Caco-2 (cell line): ENCODE measurements at regions not wholly inside any gene's neighbourhood (a gene's known extent, or its start where the extent isn't known, plus 50 kb on each side); places are given as distances from the start of the nearest gene placed in this dataset.

Experiments used
- BruUV-seq: library from RNA; stranded (reverse); fragments of 400-500 nt; replicated peaks from 2 replicates; lab custom pipeline; 2021; lab: Mats Ljungman, UMichigan
- CTCF ChIA-PET: fragments of 300-600 bp; sonication (Branson Sonifier 250); formaldehyde crosslinking; loops from one replicate; lab custom pipeline; 2022; ENCODE audit warnings: antibody characterized with exemption; lab: Charles Lee
- POLR2A ChIA-PET: fragments of 300-600 bp; sonication (Branson Sonifier 250); formaldehyde crosslinking; loops from one replicate; lab custom pipeline; 2022; ENCODE audit warnings: antibody characterized with exemption; lab: Charles Lee
- DNase-seq, 2 experiments: peaks; one replicate each; pipeline versions ENCODE4 v3.0.0 to v3.0.0-alpha.2; 2020 to 2022
- H3K27me3 ChIP-seq: replicated peaks from 2 replicates; pipeline ENCODE4 v1.6.0; 2011; ENCODE audit warnings: low read length; ENCODE audit not compliant: control insufficient read depth, insufficient read depth
- H3K36me3 ChIP-seq: 2 replicates; pipeline ENCODE4 v1.5.1; 2011; ENCODE audit warnings: low read length; ENCODE audit not compliant: control insufficient read depth, insufficient read depth
- H3K4me1 ChIP-seq: fragments of 250-450 bp; sonication (Bioruptor Pico); 2 replicates; pipeline ENCODE4 v1.5.1; 2020; ENCODE audit warnings: mild to moderate bottlenecking
- H3K4me3 ChIP-seq: 2 replicates; pipeline ENCODE4 v1.5.1; 2011; ENCODE audit warnings: low read depth, mild to moderate bottlenecking, control low read depth, low read length
- H3K9me3 ChIP-seq: fragments of 250-450 bp; sonication (Bioruptor Pico); 2 replicates; pipeline ENCODE4 v1.5.1; 2020; ENCODE audit warnings: mild to moderate bottlenecking, moderate library complexity
- H3K27ac Mint-ChIP-seq: one replicate; pipeline ENCODE4 v1.8.0; 2022; ENCODE audit warnings: mixed read lengths; ENCODE audit not compliant: unreplicated experiment
- H3K27me3 Mint-ChIP-seq: one replicate; pipeline ENCODE4 v1.8.0; 2022; ENCODE audit warnings: mixed read lengths; ENCODE audit not compliant: insufficient read depth, unreplicated experiment
- H3K36me3 Mint-ChIP-seq: one replicate; pipeline ENCODE4 v1.8.0; 2022; ENCODE audit warnings: mild to moderate bottlenecking, mixed read lengths; ENCODE audit not compliant: insufficient read depth, unreplicated experiment
- H3K4me1 Mint-ChIP-seq: one replicate; pipeline ENCODE4 v1.8.0; 2022; ENCODE audit warnings: low read depth, mixed read lengths; ENCODE audit not compliant: unreplicated experiment
- H3K4me3 Mint-ChIP-seq: one replicate; pipeline ENCODE4 v1.8.0; 2022; ENCODE audit warnings: mild to moderate bottlenecking, moderate library complexity, mixed read lengths; ENCODE audit not compliant: unreplicated experiment
- H3K9me3 Mint-ChIP-seq: one replicate; pipeline ENCODE4 v1.8.0; 2022; ENCODE audit warnings: mixed read lengths; ENCODE audit not compliant: unreplicated experiment
- CTCF ChIP-seq, 2 experiments: fragments of 200-600 bp in 1 of 2; IDR thresholded peaks; 1 replicate in 1 of 2; 2 replicates in 1 of 2; pipeline versions ENCODE4 v1.5.1 to v1.8.0; 2011 to 2022; ENCODE audit warnings: antibody characterized with exemption in 1 of 2, control low read depth in 1 of 2, inconsistent platforms in 1 of 2, low read depth in 1 of 2, low read length in 1 of 2, mild to moderate bottlenecking in 1 of 2, moderate library complexity in 1 of 2; ENCODE audit not compliant: insufficient read depth in 1 of 2, severe bottlenecking in 1 of 2, unreplicated experiment in 1 of 2
- intact Hi-C: fragments of 100-400 bp; cut with micrococcal nuclease; formaldehyde crosslinking; loops from one replicate; pipeline ENCODE4 v1.10.0; 2022; ENCODE audit not compliant: unreplicated experiment

DNA sequence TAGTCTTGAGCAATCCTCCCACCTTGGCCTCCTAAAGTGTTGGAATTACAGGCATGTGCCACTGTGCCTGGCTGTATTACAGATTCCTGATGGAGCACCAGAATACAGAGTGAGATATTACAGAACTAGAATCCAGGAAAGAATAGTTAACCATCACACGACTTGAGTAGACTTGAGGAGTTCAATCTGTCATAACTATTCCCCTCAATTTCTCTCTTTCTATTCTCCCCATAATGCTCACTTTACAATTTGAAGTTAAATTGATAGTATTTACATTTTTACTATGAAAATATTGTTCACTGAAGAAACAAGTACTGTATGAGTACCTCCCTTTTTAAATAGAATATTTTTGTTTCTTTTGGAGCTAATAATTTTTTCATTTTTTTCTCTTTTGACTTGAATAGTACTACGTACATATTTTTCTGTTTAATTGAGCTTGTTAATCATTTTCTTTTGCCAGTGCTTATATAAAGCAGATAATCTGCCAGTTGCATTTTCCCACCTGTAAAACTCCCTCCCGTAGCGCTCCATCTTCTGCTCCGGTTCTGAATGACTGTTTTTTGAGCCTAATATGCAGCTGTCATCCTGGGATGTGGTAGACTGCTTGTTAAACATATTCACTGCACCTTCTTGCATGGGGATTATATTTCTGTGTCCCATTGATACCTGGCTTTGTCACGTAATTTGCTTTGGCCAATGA is 105.5 kb downstream of the MYCN start:
- Histone ChIP-seq H3K4me1 (peaks cover 4% of the 10 kb centered on the region), H3K4me3 (no peak overlapping the region), H3K36me3 (no peaks in the 10 kb centered on the region), H3K27me3 (no peaks in the 10 kb centered on the region), H3K9me3 (no peaks in the 10 kb centered on the region)
- BruUV-seq: no TSS peak
- no peak for TF ChIP-seq CTCF (IDR thresholded peaks at IDR 0.05; ENCODE audit: insufficient read depth in 1 of 2, low read depth in 1 of 2, low read length in 1 of 2, severe bottlenecking in 1 of 2, unreplicated experiment in 1 of 2)
- H3K9me3 Mint-ChIP-seq: no peaks in the 10 kb centered on the region
- H3K4me1 Mint-ChIP-seq: no peaks in the 10 kb centered on the region
- intact Hi-C loops: no loop called here
- H3K27me3 Mint-ChIP-seq: no peaks in the 10 kb centered on the region
- no peaks in the 10 kb centered on the region for H3K36me3 Mint-ChIP-seq
- CTCF ChIA-PET: no interaction called here
- no peak for DNase-seq
- POLR2A ChIA-PET: no interaction called here
- no peak overlapping the region for H3K27ac Mint-ChIP-seq
- no peak overlapping the region for H3K4me3 Mint-ChIP-seq

DNA sequence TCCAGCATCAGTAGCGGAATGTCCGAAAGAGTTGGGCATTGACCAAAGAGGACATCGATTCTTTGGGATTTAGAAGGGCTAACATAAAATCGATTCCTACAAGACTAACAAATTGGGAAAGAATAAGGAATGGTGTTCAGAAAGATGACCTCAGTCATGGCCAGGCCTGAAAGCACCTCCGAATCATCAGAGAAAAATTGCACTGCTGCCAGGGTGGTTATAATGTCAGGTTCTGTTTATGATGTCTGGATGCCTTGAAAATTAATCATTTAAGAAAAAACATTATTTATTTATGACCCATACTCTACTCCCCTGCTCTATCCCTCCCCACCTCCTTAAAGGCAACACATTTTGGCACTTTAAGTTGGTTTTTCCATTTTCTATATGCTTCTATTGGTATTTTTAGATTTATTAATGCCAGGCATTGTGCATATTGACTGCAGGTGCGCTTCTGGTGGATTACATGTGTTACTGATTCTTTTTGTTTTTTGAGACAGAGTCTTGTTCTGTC is 104.7 kb downstream of the MYCN start:
- CTCF ChIA-PET: interaction anchor here (0.6 kb wide), 1 partner anchor 47 kb away, joined by 7 read pairs; no protein-coding TSS in a partner anchor
- no peaks in the 10 kb centered on the region for H3K27me3 ChIP-seq
- H3K9me3 ChIP-seq: no peaks in the 10 kb centered on the region

GRCh38 chr2:16043627-16044026 is 103.3 kb downstream of the MYCN start:
- Mint-ChIP-seq H3K36me3 (no peaks in the 10 kb centered on the region), H3K27me3 (no peaks in the 10 kb centered on the region), H3K4me3 (no peak overlapping the region), H3K4me1 (peaks cover 9% of the 10 kb centered on the region), H3K27ac (no peak overlapping the region), H3K9me3 (no peaks in the 10 kb centered on the region)
- ChIA-PET POLR2A (no interaction called here), CTCF (no interaction called here)
- Histone ChIP-seq H3K36me3 (no peaks in the 10 kb centered on the region), H3K4me1 (no peaks in the 10 kb centered on the region), H3K27me3 (no peaks in the 10 kb centered on the region), H3K4me3 (no peak overlapping the region), H3K9me3 (no peaks in the 10 kb centered on the region)
- no TSS peak for BruUV-seq
- DNase-seq: no peak
- no peak for TF ChIP-seq CTCF (IDR thresholded peaks at IDR 0.05; ENCODE audit: insufficient read depth in 1 of 2, low read depth in 1 of 2, low read length in 1 of 2, severe bottlenecking in 1 of 2, unreplicated experiment in 1 of 2)
- intact Hi-C loops: no loop called here

More for the DNA sequence above, 104.7 kb downstream of the MYCN start:
- no TSS peak for BruUV-seq
- intact Hi-C loops: no loop called here
- Mint-ChIP-seq H3K27ac (no peak overlapping the region), H3K4me3 (no peak overlapping the region), H3K36me3 (no peaks in the 10 kb centered on the region), H3K27me3 (no peaks in the 10 kb centered on the region), H3K4me1 (no peaks in the 10 kb centered on the region), H3K9me3 (no peaks in the 10 kb centered on the region)
- no peak for TF ChIP-seq CTCF (IDR thresholded peaks at IDR 0.05; ENCODE audit: insufficient read depth in 1 of 2, low read depth in 1 of 2, low read length in 1 of 2, severe bottlenecking in 1 of 2, unreplicated experiment in 1 of 2)
- Histone ChIP-seq H3K4me3 (no peak overlapping the region), H3K36me3 (no peaks in the 10 kb centered on the region), H3K4me1 (no peaks in the 10 kb centered on the region)
- no peak for DNase-seq
- POLR2A ChIA-PET: no interaction called here
